Nephron progenitor cell (in vitro differentiated cells): ENCODE measurements at regions not wholly inside any gene's neighbourhood (a gene's known extent, or its start where the extent isn't known, plus 50 kb on each side); places are given as distances from the start of the nearest gene placed in this dataset.

ENCODE experiments used
- DNase-seq: peaks from one replicate; pipeline ENCODE4 v3.0.0; 2021
- H3K27ac Mint-ChIP-seq: 2 replicates; pipeline ENCODE4 v1.8.0; 2021; ENCODE audit warnings: mild to moderate bottlenecking, moderate library complexity, mixed read lengths
- H3K27me3 Mint-ChIP-seq: 2 replicates; pipeline ENCODE4 v1.8.0; 2021; ENCODE audit warnings: mild to moderate bottlenecking, low read depth, mixed read lengths; ENCODE audit not compliant: poor library complexity
- H3K36me3 Mint-ChIP-seq: 2 replicates; pipeline ENCODE4 v1.8.0; 2021; ENCODE audit warnings: low read depth, mixed read lengths
- H3K4me1 Mint-ChIP-seq: 2 replicates; pipeline ENCODE4 v1.8.0; 2021; ENCODE audit warnings: mixed read lengths
- H3K4me3 Mint-ChIP-seq: 2 replicates; pipeline ENCODE4 v1.8.0; 2021; ENCODE audit warnings: mild to moderate bottlenecking, moderate library complexity, mixed read lengths
- H3K9me3 Mint-ChIP-seq: 2 replicates; pipeline ENCODE4 v1.8.0; 2021; ENCODE audit warnings: mild to moderate bottlenecking, moderate library complexity, mixed read lengths
- CTCF ChIP-seq: fragments of 200-600 bp; sonication (generic); IDR thresholded peaks from 2 replicates; pipeline ENCODE4 v1.5.0; 2021; ENCODE audit warnings: antibody characterized with exemption

- DNase-seq: no peak
- peaks cover 48% of the 10 kb centered on the region for H3K4me1 Mint-ChIP-seq
- H3K9me3 Mint-ChIP-seq: peaks cover 5% of the 10 kb centered on the region
- TF ChIP-seq CTCF: no peak
- H3K27ac Mint-ChIP-seq: no peak overlapping the region
- H3K27me3 Mint-ChIP-seq: peaks cover 15% of the 10 kb centered on the region
- H3K36me3 Mint-ChIP-seq: no peaks in the 10 kb centered on the region
- no peak overlapping the region for H3K4me3 Mint-ChIP-seq
Measured at GRCh38 chr7:152905949-152906348, 146.4 kb downstream of the ACTR3B start.

GRCh38 chr7:152907042-152907761 lies 147.7 kb downstream of the ACTR3B start:
- Mint-ChIP-seq H3K9me3 (no peaks in the 10 kb centered on the region), H3K36me3 (no peaks in the 10 kb centered on the region), H3K4me1 (peaks cover 42% of the 10 kb centered on the region), H3K27me3 (peaks cover 10% of the 10 kb centered on the region), H3K27ac (no peak overlapping the region), H3K4me3 (no peak overlapping the region)
- DNase-seq: no peak
- TF ChIP-seq CTCF: no peak

- DNase-seq: no peak
- TF ChIP-seq CTCF: no peak
- H3K4me1 Mint-ChIP-seq: peaks cover 32% of the 10 kb centered on the region
- H3K4me3 Mint-ChIP-seq: no peak overlapping the region
- H3K9me3 Mint-ChIP-seq: no peaks in the 10 kb centered on the region
- H3K36me3 Mint-ChIP-seq: no peaks in the 10 kb centered on the region
- H3K27ac Mint-ChIP-seq: no peak overlapping the region
- peaks cover 9% of the 10 kb centered on the region for H3K27me3 Mint-ChIP-seq
Measured at GRCh38 chr7:152909280-152909679, 149.7 kb downstream of the ACTR3B start.

- no peak overlapping the region for H3K27ac Mint-ChIP-seq
- peaks cover 32% of the 10 kb centered on the region for H3K4me1 Mint-ChIP-seq
- TF ChIP-seq CTCF: no peak
Measured at GRCh38 chr7:152909683-152910544, 150.4 kb downstream of the ACTR3B start.

GRCh38 chr7:152910545-152911225 lies 151.1 kb downstream of the ACTR3B start:
- no peak overlapping the region for H3K4me3 Mint-ChIP-seq
- TF ChIP-seq CTCF: no peak
- peaks cover 31% of the 10 kb centered on the region for H3K4me1 Mint-ChIP-seq
- peaks cover 7% of the 10 kb centered on the region for H3K27me3 Mint-ChIP-seq
- H3K9me3 Mint-ChIP-seq: no peaks in the 10 kb centered on the region
- no peaks in the 10 kb centered on the region for H3K36me3 Mint-ChIP-seq
- DNase-seq: no peak
- H3K27ac Mint-ChIP-seq: no peak overlapping the region

More at GRCh38 chr7:152909683-152910544, 150.4 kb downstream of the ACTR3B start:
- Mint-ChIP-seq H3K36me3 (no peaks in the 10 kb centered on the region), H3K4me3 (no peak overlapping the region), H3K27me3 (peaks cover 9% of the 10 kb centered on the region), H3K9me3 (no peaks in the 10 kb centered on the region)
- DNase-seq: no peak
